GM23248 (cell line): ENCODE measurements at regions not wholly inside any gene's neighbourhood (a gene's known extent, or its start where the extent isn't known, plus 50 kb on each side); places are given as distances from the start of the nearest gene placed in this dataset.

Experiments
- DNase-seq: peaks from one replicate; pipeline ENCODE4 v3.0.0-alpha.2; 2015
- H2AFZ ChIP-seq: fragments of 200-600 bp; sonication (generic); 2 replicates; pipeline ENCODE4 v1.6.1; 2016; ENCODE audit warnings: antibody characterized with exemption
- H3F3A ChIP-seq: fragments of 200-600 bp; sonication (generic); 2 replicates; pipeline ENCODE4 v1.6.1; 2016; ENCODE audit warnings: mild to moderate bottlenecking, antibody characterized with exemption, mixed run types; ENCODE audit not compliant: insufficient read depth
- H3K27ac ChIP-seq: fragments of 200-600 bp; sonication (generic); 2 replicates; pipeline ENCODE4 v1.5.1; 2016; ENCODE audit warnings: mild to moderate bottlenecking
- H3K27me3 ChIP-seq: fragments of 200-600 bp; sonication (generic); replicated peaks from 2 replicates; pipeline ENCODE4 v1.6.1; 2016; ENCODE audit warnings: mild to moderate bottlenecking; ENCODE audit not compliant: insufficient read depth
- H3K36me3 ChIP-seq: fragments of 200-600 bp; sonication (generic); 2 replicates; pipeline ENCODE4 v1.6.1; 2016; ENCODE audit warnings: low read depth, mild to moderate bottlenecking
- H3K4me1 ChIP-seq: fragments of 200-600 bp; sonication (generic); 2 replicates; pipeline ENCODE4 v1.6.1; 2016; ENCODE audit warnings: mild to moderate bottlenecking; ENCODE audit not compliant: insufficient read depth
- H3K4me2 ChIP-seq: fragments of 200-600 bp; sonication (generic); one replicate; pipeline ENCODE4 v1.6.1; 2016; ENCODE audit warnings: mild to moderate bottlenecking; ENCODE audit not compliant: unreplicated experiment
- H3K4me3 ChIP-seq: fragments of 200-600 bp; sonication (generic); 2 replicates; pipeline ENCODE4 v1.5.1; 2016; ENCODE audit warnings: mild to moderate bottlenecking
- H3K79me2 ChIP-seq: fragments of 200-600 bp; sonication (generic); 2 replicates; pipeline ENCODE4 v1.6.1; 2016; ENCODE audit warnings: mild to moderate bottlenecking; ENCODE audit not compliant: insufficient read depth
- H3K9ac ChIP-seq: fragments of 200-600 bp; sonication (generic); 2 replicates; pipeline ENCODE4 v1.6.1; 2016; ENCODE audit warnings: mild to moderate bottlenecking
- H3K9me2 ChIP-seq: fragments of 200-600 bp; sonication (generic); 2 replicates; pipeline ENCODE4 v1.6.1; 2016; ENCODE audit warnings: mixed run types, mild to moderate bottlenecking, moderate library complexity; ENCODE audit not compliant: insufficient read depth
- H3K9me3 ChIP-seq: fragments of 200-600 bp; sonication (generic); one replicate; pipeline ENCODE4 v1.6.1; 2017; ENCODE audit warnings: low read depth
- H4K20me1 ChIP-seq: fragments of 200-600 bp; sonication (generic); 2 replicates; pipeline ENCODE4 v1.6.0; 2016; ENCODE audit not compliant: insufficient read depth
- EZH2 ChIP-seq: fragments of 200-600 bp; sonication (generic); IDR thresholded peaks from 2 replicates; pipeline ENCODE4 v1.6.1; 2018; ENCODE audit warnings: antibody characterized with exemption, mild to moderate bottlenecking; ENCODE audit not compliant: insufficient read depth, poor library complexity, severe bottlenecking
- EZH2phosphoT487 ChIP-seq: fragments of 200-600 bp; sonication (generic); IDR thresholded peaks from 2 replicates; pipeline ENCODE4 v1.6.1; 2018; ENCODE audit warnings: antibody characterized with exemption, moderate library complexity, mild to moderate bottlenecking, low read depth; ENCODE audit not compliant: insufficient read depth
- WGBS, 2 experiments: methylation state at CpG; one replicate each; pipeline ENCODE4 v1.1.6; 2015 to 2017; ENCODE audit warnings: low lambda C conversion rate in 2 of 2, low coverage in 1 of 2; ENCODE audit errors: missing lambda C conversion rate in 2 of 2; 5-methylcytosine and 5-hydroxymethylcytosine counted together
- in situ Hi-C: fragments of 300-500 bp; cut with MboI; formaldehyde crosslinking; loops from 2 replicates; pipeline ENCODE4 v1.15.0; 2020

GRCh38 chr22:22817468-22818201, 70.0 kb upstream of the IGLL5 start:
- Histone ChIP-seq H3F3A (no peaks in the 10 kb centered on the region), H3K36me3 (no peaks in the 10 kb centered on the region), H3K4me3 (no peak overlapping the region), H4K20me1 (no peaks in the 10 kb centered on the region), H3K9me2 (no peaks in the 10 kb centered on the region), H3K4me2 (no peak overlapping the region), H3K27me3 (peaks cover 4% of the 10 kb centered on the region; the same call in 1 of the 2 replicates), H3K9ac (no peak overlapping the region), H3K9me3 (no peaks in the 10 kb centered on the region), H3K79me2 (no peaks in the 10 kb centered on the region), H3K4me1 (no peaks in the 10 kb centered on the region), H3K27ac (no peak overlapping the region), H2AFZ (no peak overlapping the region)
- WGBS, 2 experiments, result 3 to 6% methylated on average over 5 of the region's 5 CpGs
- no peak for DNase-seq
- in situ Hi-C loops, result no loop called here
- TF ChIP-seq EZH2phosphoT487, result no peak
- no peak for TF ChIP-seq EZH2

DNA sequence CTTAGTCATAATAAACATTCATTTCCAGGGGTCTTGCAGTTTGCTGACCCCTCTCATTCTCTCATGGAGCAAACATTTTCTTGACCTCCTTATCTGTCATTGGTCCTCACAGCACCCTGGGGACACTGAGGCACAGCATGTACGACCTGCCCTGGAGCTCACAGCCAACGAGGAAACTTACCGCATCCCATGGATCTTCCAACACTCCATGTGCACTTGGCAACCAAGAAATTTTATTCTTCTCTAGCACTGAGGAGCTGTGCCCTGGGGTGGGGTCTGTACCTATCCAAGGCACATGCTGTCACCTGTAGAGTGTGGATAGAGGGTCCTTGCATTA, 69.4 kb upstream of the IGLL5 start:
- Histone ChIP-seq H3K27ac (no peak overlapping the region), H3K79me2 (no peaks in the 10 kb centered on the region), H3K9me3 (no peaks in the 10 kb centered on the region), H3F3A (no peaks in the 10 kb centered on the region), H2AFZ (no peak overlapping the region), H3K9ac (no peak overlapping the region), H3K27me3 (peaks cover 4% of the 10 kb centered on the region; the same call in 1 of the 2 replicates), H3K4me1 (no peaks in the 10 kb centered on the region), H3K9me2 (no peaks in the 10 kb centered on the region), H3K36me3 (no peaks in the 10 kb centered on the region), H3K4me2 (no peak overlapping the region), H3K4me3 (no peak overlapping the region), H4K20me1 (no peaks in the 10 kb centered on the region)
- TF ChIP-seq EZH2phosphoT487, result no peak
- 60% methylated on average over 3 of the region's 3 CpGs for WGBS, 2 experiments
- no peak for DNase-seq
- in situ Hi-C loops, result no loop called here

DNA sequence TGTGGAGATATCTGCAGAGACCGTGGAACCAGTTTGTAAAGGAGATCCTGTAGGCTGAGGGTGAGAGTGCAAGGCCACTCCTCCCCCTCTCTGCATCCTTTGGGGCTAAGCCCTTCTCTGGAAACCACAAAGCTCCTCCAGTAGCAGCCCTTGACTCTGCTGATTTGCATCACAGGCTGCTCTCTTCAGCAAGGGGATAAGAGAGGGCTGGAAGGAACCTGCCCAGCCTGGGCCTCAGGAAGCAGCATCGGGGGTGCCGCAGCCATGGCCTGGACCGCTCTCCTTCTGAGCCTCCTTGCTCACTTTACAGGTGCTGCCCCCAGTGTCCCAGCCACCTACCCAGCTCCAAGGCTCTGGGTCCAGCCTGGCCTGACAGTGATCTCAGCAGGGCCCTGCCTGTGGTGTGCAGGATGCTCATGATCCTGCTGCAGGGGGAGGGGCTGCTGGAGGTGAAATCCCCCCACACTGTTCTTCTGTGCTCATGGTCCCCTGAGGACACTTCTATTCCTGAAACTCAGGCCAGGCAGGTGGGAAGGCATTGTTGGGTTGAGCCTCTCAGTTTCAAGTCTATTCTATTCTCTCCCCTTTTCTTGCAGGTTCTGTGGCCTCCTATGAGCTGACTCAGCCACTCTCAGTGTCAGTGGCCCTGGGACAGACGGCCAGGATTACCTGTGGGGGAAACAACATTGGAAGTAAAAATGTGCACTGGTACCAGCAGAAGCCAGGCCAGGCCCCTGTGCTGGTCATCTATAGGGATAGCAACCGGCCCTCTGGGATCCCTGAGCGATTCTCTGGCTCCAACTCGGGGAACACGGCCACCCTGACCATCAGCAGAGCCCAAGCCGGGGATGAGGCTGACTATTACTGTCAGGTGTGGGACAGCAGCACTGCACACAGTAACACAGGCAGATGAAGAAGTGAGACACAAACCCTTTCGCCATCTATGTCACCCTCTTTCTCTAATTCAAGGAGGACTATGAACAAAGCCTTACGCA, 68.5 kb upstream of the IGLL5 start:
- H3K4me3 ChIP-seq, result no peak overlapping the region
- in situ Hi-C loops, result no loop called here
- H3K36me3 ChIP-seq, result no peaks in the 10 kb centered on the region
- H3K9ac ChIP-seq, result no peak overlapping the region
- no peaks in the 10 kb centered on the region for H3K9me2 ChIP-seq
- no peaks in the 10 kb centered on the region for H3K4me1 ChIP-seq
- WGBS, 2 experiments, result 27 to 39% methylated on average over 12 of the region's 12 CpGs
- peaks cover 4% of the 10 kb centered on the region; the same call in 1 of the 2 replicates for H3K27me3 ChIP-seq
- no peaks in the 10 kb centered on the region for H3F3A ChIP-seq
- no peaks in the 10 kb centered on the region for H3K9me3 ChIP-seq
- H3K27ac ChIP-seq, result no peak overlapping the region
- no peak for TF ChIP-seq EZH2
- no peak for TF ChIP-seq EZH2phosphoT487
- DNase-seq, result no peak
- H3K4me2 ChIP-seq, result no peak overlapping the region
- no peaks in the 10 kb centered on the region for H3K79me2 ChIP-seq
- no peaks in the 10 kb centered on the region for H4K20me1 ChIP-seq
- no peak overlapping the region for H2AFZ ChIP-seq

GRCh38 chr22:22820076-22820475, 67.5 kb upstream of the IGLL5 start:
- no peaks in the 10 kb centered on the region for H3K4me1 ChIP-seq
- no peak overlapping the region for H3K27ac ChIP-seq
- H3K36me3 ChIP-seq, result no peaks in the 10 kb centered on the region
- H3K79me2 ChIP-seq, result no peaks in the 10 kb centered on the region
- no peak overlapping the region for H3K4me2 ChIP-seq
- H3K9ac ChIP-seq, result no peak overlapping the region
- no peak overlapping the region for H2AFZ ChIP-seq
- no peaks in the 10 kb centered on the region for H3K9me3 ChIP-seq
- in situ Hi-C loops, result no loop called here
- H3F3A ChIP-seq, result no peaks in the 10 kb centered on the region
- no peak for TF ChIP-seq EZH2
- TF ChIP-seq EZH2phosphoT487, result no peak
- no peaks in the 10 kb centered on the region for H3K9me2 ChIP-seq
- H3K27me3 ChIP-seq, result peaks cover 8% of the 10 kb centered on the region; the same call in 1 of the 2 replicates
- no peak for DNase-seq
- H4K20me1 ChIP-seq, result no peaks in the 10 kb centered on the region
- no peak overlapping the region for H3K4me3 ChIP-seq
- 31 to 40% methylated on average over 3 of the region's 3 CpGs for WGBS, 2 experiments
